ENCODE measurements at regions not wholly inside any gene's neighbourhood (a gene's known extent, or its start where the extent isn't known, plus 50 kb on each side); places are given as distances from the start of the nearest gene placed in this dataset.

- TF ChIP-seq CTCF (IDR thresholded peaks at IDR 0.05), result no peak
- Mint-ChIP-seq H3K36me3 (ENCODE audit: unreplicated experiment) (no peaks in the 10 kb centered on the region), H3K9me3 (ENCODE audit: unreplicated experiment) (no peaks in the 10 kb centered on the region), H3K27ac (ENCODE audit: unreplicated experiment) (no peak overlapping the region), H3K4me1 (ENCODE audit: unreplicated experiment) (peaks cover 17% of the 10 kb centered on the region), H3K27me3 (ENCODE audit: unreplicated experiment) (no peaks in the 10 kb centered on the region), H3K4me3 (ENCODE audit: unreplicated experiment) (no peak overlapping the region)
- DNase-seq (ENCODE audit: extremely low spot score, unreplicated experiment), result no peak
These were observed 108.1 kb downstream of the LRIG3 start for GRCh38 chr12:58812214-58812613.

- no peak overlapping the region for H3K27ac Mint-ChIP-seq (ENCODE audit: unreplicated experiment)
- peaks cover 24% of the 10 kb centered on the region for H3K4me1 Mint-ChIP-seq (ENCODE audit: unreplicated experiment)
- H3K27me3 Mint-ChIP-seq (ENCODE audit: unreplicated experiment), result no peaks in the 10 kb centered on the region
- no peaks in the 10 kb centered on the region for H3K9me3 Mint-ChIP-seq (ENCODE audit: unreplicated experiment)
- no peak overlapping the region for H3K4me3 Mint-ChIP-seq (ENCODE audit: unreplicated experiment)
- no peak for TF ChIP-seq CTCF (IDR thresholded peaks at IDR 0.05)
- no peaks in the 10 kb centered on the region for H3K36me3 Mint-ChIP-seq (ENCODE audit: unreplicated experiment)
- DNase-seq (ENCODE audit: extremely low spot score, unreplicated experiment), result no peak
These were observed 106.3 kb downstream of the LRIG3 start for GRCh38 chr12:58814036-58814435.

- TF ChIP-seq CTCF (IDR thresholded peaks at IDR 0.05), result no peak
- Mint-ChIP-seq H3K4me3 (ENCODE audit: unreplicated experiment) (no peak overlapping the region), H3K4me1 (ENCODE audit: unreplicated experiment) (peaks cover 35% of the 10 kb centered on the region), H3K27me3 (ENCODE audit: unreplicated experiment) (no peaks in the 10 kb centered on the region), H3K36me3 (ENCODE audit: unreplicated experiment) (no peaks in the 10 kb centered on the region), H3K9me3 (ENCODE audit: unreplicated experiment) (no peaks in the 10 kb centered on the region), H3K27ac (ENCODE audit: unreplicated experiment) (no peak overlapping the region)
- no peak for DNase-seq (ENCODE audit: extremely low spot score, unreplicated experiment)
These were observed 105.1 kb downstream of the LRIG3 start for GRCh38 chr12:58815235-58815634.

- peaks cover 30% of the 10 kb centered on the region for H3K4me1 Mint-ChIP-seq (ENCODE audit: unreplicated experiment)
- no peak for DNase-seq (ENCODE audit: extremely low spot score, unreplicated experiment)
- H3K4me3 Mint-ChIP-seq (ENCODE audit: unreplicated experiment), result no peak overlapping the region
- TF ChIP-seq CTCF (IDR thresholded peaks at IDR 0.05), result no peak
- no peaks in the 10 kb centered on the region for H3K9me3 Mint-ChIP-seq (ENCODE audit: unreplicated experiment)
- no peaks in the 10 kb centered on the region for H3K27me3 Mint-ChIP-seq (ENCODE audit: unreplicated experiment)
- H3K36me3 Mint-ChIP-seq (ENCODE audit: unreplicated experiment), result peaks cover 4% of the 10 kb centered on the region
- H3K27ac Mint-ChIP-seq (ENCODE audit: unreplicated experiment), result no peak overlapping the region
These were observed 101.8 kb downstream of the LRIG3 start for GRCh38 chr12:58818546-58818945.

GRCh38 chr12:58819345-58819744, 101.0 kb downstream of the LRIG3 start:
- Mint-ChIP-seq H3K4me3 (ENCODE audit: unreplicated experiment) (no peak overlapping the region), H3K36me3 (ENCODE audit: unreplicated experiment) (peaks cover 4% of the 10 kb centered on the region), H3K27me3 (ENCODE audit: unreplicated experiment) (no peaks in the 10 kb centered on the region), H3K9me3 (ENCODE audit: unreplicated experiment) (no peaks in the 10 kb centered on the region), H3K27ac (ENCODE audit: unreplicated experiment) (no peak overlapping the region), H3K4me1 (ENCODE audit: unreplicated experiment) (peaks cover 22% of the 10 kb centered on the region)
- no peak for TF ChIP-seq CTCF (IDR thresholded peaks at IDR 0.05)
- no peak for DNase-seq (ENCODE audit: extremely low spot score, unreplicated experiment)

All from osteocyte (in vitro differentiated cells).